Glutamatergic neuron (in vitro differentiated cells): ENCODE measurements at regions not wholly inside any gene's neighbourhood (a gene's known extent, or its start where the extent isn't known, plus 50 kb on each side); places are given as distances from the start of the nearest gene placed in this dataset.
A peak's percentile ranks its signal among the peaks of the same experiment; 100 is the strongest.
"Not testable (repeated sequence)": the region's sequence is repeated elsewhere in the genome, so short reads cannot be mapped to it uniquely, and the experiment has no call there.

Experiments used
- DNase-seq: peaks from one replicate; pipeline ENCODE4 v3.0.0; 2022
- H3K27ac Mint-ChIP-seq: one replicate; pipeline ENCODE4 v1.8.0; 2020; ENCODE audit warnings: mild to moderate bottlenecking, mixed read lengths, inconsistent platforms; ENCODE audit not compliant: unreplicated experiment
- H3K27me3 Mint-ChIP-seq: one replicate; pipeline ENCODE4 v1.8.0; 2020; ENCODE audit warnings: mild to moderate bottlenecking, moderate library complexity, mixed read lengths, inconsistent platforms; ENCODE audit not compliant: unreplicated experiment
- H3K36me3 Mint-ChIP-seq: one replicate; pipeline ENCODE4 v1.8.0; 2020; ENCODE audit warnings: mild to moderate bottlenecking, mixed read lengths, inconsistent platforms; ENCODE audit not compliant: unreplicated experiment
- H3K4me1 Mint-ChIP-seq: one replicate; pipeline ENCODE4 v1.8.0; 2020; ENCODE audit warnings: mild to moderate bottlenecking, low read depth, mixed read lengths, inconsistent platforms; ENCODE audit not compliant: unreplicated experiment
- H3K4me3 Mint-ChIP-seq: one replicate; pipeline ENCODE4 v1.8.0; 2020; ENCODE audit warnings: mild to moderate bottlenecking, mixed read lengths, inconsistent platforms; ENCODE audit not compliant: unreplicated experiment
- H3K9me3 Mint-ChIP-seq: one replicate; pipeline ENCODE4 v1.8.0; 2020; ENCODE audit warnings: mild to moderate bottlenecking, moderate library complexity, mixed read lengths, inconsistent platforms; ENCODE audit not compliant: unreplicated experiment
- CTCF ChIP-seq: fragments of 200-600 bp; sonication (generic); IDR thresholded peaks from one replicate; pipeline ENCODE4 v1.5.0; 2021; ENCODE audit not compliant: partially characterized antibody, unreplicated experiment

- no peak for DNase-seq
- H3K27ac Mint-ChIP-seq: no peak overlapping the region
- peaks cover 16% of the 10 kb centered on the region for H3K4me1 Mint-ChIP-seq
- peaks cover 12% of the 10 kb centered on the region for H3K9me3 Mint-ChIP-seq
- no peaks in the 10 kb centered on the region for H3K36me3 Mint-ChIP-seq
- peaks cover 9% of the 10 kb centered on the region for H3K27me3 Mint-ChIP-seq
- TF ChIP-seq CTCF: no peak
- no peak overlapping the region for H3K4me3 Mint-ChIP-seq
Measured at GRCh38 chr20:48215536-48215935, 430.3 kb upstream of the SULF2 start.

DNA sequence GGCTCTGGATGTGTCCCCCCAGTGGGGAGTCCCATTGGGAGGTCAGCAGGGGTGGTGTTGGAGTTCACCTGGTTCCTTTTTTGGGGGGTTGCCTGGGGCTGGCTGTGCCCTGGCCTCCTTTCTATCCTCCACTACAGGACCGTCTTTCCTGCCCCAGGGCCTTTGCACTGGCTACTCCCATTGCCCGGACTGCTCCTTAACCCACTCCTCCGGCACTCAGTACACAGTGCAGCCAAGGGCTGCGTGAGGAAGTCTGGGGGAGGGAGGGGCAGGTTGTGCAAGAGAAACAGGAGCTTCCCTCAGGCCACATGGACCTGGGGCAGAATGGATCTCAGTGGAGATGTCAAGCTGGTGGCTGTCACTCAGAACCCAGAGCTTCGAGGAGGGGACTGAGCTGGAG, 429.3 kb upstream of the SULF2 start:
- Mint-ChIP-seq H3K4me1 (peaks cover 17% of the 10 kb centered on the region), H3K27ac (no peak overlapping the region), H3K9me3 (peaks cover 11% of the 10 kb centered on the region), H3K36me3 (no peaks in the 10 kb centered on the region), H3K27me3 (peaks cover 7% of the 10 kb centered on the region), H3K4me3 (no peak overlapping the region)
- TF ChIP-seq CTCF: no peak
- DNase-seq: no peak

DNA sequence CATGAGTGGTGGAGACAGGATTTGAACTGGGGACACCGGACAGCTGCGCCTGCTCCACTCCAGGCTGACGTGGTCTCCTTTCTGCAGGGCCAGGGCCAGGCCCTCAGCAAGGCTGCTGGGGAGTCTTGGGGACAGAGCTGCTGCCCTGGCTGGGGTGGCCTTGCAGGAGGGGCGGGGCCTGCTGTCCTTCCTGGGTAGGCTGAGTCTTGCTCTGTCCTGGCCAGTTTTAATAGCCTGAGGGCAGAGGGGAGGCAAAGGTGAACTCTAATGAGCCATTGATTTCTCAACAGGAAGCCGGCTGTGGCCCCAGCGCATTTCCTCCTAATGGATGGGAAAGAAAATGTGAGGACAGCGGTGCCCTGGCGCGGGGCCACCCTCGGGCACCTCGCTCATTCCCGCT, 428.4 kb upstream of the SULF2 start:
- Mint-ChIP-seq H3K9me3 (peaks cover 12% of the 10 kb centered on the region), H3K4me1 (peaks cover 21% of the 10 kb centered on the region)
- DNase-seq, H3K36me3 Mint-ChIP-seq, H3K27ac Mint-ChIP-seq, H3K27me3 Mint-ChIP-seq, H3K4me3 Mint-ChIP-seq: not testable (repeated sequence)

DNA sequence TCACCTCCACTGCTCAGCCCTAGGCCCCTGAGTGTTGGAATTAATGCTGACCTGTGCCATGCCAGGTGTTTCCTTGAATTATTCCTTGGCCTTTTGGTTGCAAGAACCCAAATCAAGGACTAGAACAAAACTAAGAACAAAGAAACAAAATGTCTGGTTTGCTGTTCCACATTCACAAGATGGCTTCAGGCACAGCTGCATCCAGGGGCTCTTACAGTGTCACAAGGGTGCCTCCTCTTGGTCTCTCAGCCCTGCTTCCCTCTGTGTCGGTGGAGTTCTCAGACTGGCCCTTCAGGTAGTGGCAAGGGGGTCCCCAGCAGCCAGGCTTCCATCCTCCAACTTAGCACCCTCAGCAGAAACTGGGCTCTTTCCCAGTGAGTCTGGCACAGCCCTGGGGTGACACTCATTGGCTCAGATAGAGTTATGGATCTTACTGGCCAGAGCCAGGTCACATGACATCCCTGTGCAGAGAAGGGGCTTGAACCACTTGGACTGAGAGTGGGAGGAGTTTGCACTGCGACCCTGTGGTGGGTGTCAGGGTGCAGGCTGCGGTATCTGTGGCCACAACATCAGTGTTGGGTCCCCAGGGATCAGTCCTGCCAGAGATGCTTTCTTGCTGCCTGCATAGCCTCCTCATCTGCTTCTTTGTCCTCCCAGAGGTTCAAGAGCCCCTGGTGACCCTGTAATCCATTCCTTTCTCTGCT, 427.7 kb upstream of the SULF2 start:
- no peak overlapping the region for H3K4me3 Mint-ChIP-seq

GRCh38 chr20:48211847-48212246, 426.6 kb upstream of the SULF2 start:
- H3K9me3 Mint-ChIP-seq: peaks cover 19% of the 10 kb centered on the region
- H3K4me1 Mint-ChIP-seq: peaks cover 35% of the 10 kb centered on the region
- H3K4me3 Mint-ChIP-seq: no peak overlapping the region
- no peak for TF ChIP-seq CTCF
- DNase-seq: no peak
- peaks cover 14% of the 10 kb centered on the region for H3K27me3 Mint-ChIP-seq
- H3K27ac Mint-ChIP-seq: peak overlapping the region; percentile 60
- H3K36me3 Mint-ChIP-seq: peaks cover 5% of the 10 kb centered on the region

More for the DNA sequence above, 427.7 kb upstream of the SULF2 start:
- H3K27ac Mint-ChIP-seq: peak overlapping the region; percentile 68
- H3K36me3 Mint-ChIP-seq: no peaks in the 10 kb centered on the region
- H3K9me3 Mint-ChIP-seq: peaks cover 12% of the 10 kb centered on the region
- DNase-seq: no peak
- H3K4me1 Mint-ChIP-seq: peaks cover 26% of the 10 kb centered on the region
- H3K27me3 Mint-ChIP-seq: peaks cover 8% of the 10 kb centered on the region
- no peak for TF ChIP-seq CTCF
